MM.1S (cell line): ENCODE measurements at regions not wholly inside any gene's neighbourhood (a gene's known extent, or its start where the extent isn't known, plus 50 kb on each side); places are given as distances from the start of the nearest gene placed in this dataset.
"Not testable (repeated sequence)": the region's sequence is repeated elsewhere in the genome, so short reads cannot be mapped to it uniquely, and the experiment has no call there.

Source experiments
- DNase-seq: peaks from one replicate; pipeline ENCODE4 v3.0.0-alpha.2; 2015
- H2AFZ ChIP-seq: fragments of 300-600 bp; sonication (generic); 2 replicates; pipeline ENCODE4 v1.6.0; 2016; ENCODE audit warnings: antibody characterized with exemption, low read length
- H3F3A ChIP-seq: fragments of 300-600 bp; sonication (generic); 2 replicates; pipeline ENCODE4 v1.6.1; 2016; ENCODE audit warnings: mild to moderate bottlenecking, antibody characterized with exemption, low read length, moderate library complexity, mixed read lengths; ENCODE audit not compliant: insufficient read depth
- H3K27ac ChIP-seq: fragments of 300-600 bp; sonication (generic); 2 replicates; pipeline ENCODE4 v1.5.1; 2016; ENCODE audit warnings: mild to moderate bottlenecking, low read length
- H3K27me3 ChIP-seq: fragments of 300-600 bp; sonication (generic); replicated peaks from 2 replicates; pipeline ENCODE4 v1.6.0; 2016; ENCODE audit warnings: low read length; ENCODE audit not compliant: insufficient read depth
- H3K36me3 ChIP-seq: fragments of 300-600 bp; sonication (generic); replicated peaks from 2 replicates; pipeline ENCODE4 v1.6.1; 2016; ENCODE audit warnings: mild to moderate bottlenecking, low read length, mixed read lengths; ENCODE audit not compliant: insufficient read depth
- H3K4me1 ChIP-seq: fragments of 300-600 bp; sonication (generic); 2 replicates; pipeline ENCODE4 v1.6.1; 2016; ENCODE audit warnings: low read length, mixed read lengths
- H3K4me2 ChIP-seq: fragments of 300-600 bp; sonication (generic); 2 replicates; pipeline ENCODE4 v1.6.0; 2016; ENCODE audit warnings: low read depth, low read length
- H3K4me3 ChIP-seq: fragments of 300-600 bp; sonication (generic); 2 replicates; pipeline ENCODE4 v1.5.1; 2016; ENCODE audit warnings: low read length, mixed read lengths
- H3K79me2 ChIP-seq: fragments of 300-600 bp; sonication (generic); 2 replicates; pipeline ENCODE4 v1.6.1; 2016; ENCODE audit warnings: mixed run types, low read length, mixed read lengths
- H3K9ac ChIP-seq: fragments of 300-600 bp; sonication (generic); 2 replicates; pipeline ENCODE4 v1.6.1; 2016; ENCODE audit warnings: low read length, mixed read lengths
- H3K9me2 ChIP-seq: fragments of 300-600 bp; sonication (generic); replicated peaks from 2 replicates; pipeline ENCODE4 v1.6.1; 2016; ENCODE audit warnings: mild to moderate bottlenecking, low read length, mixed read lengths; ENCODE audit not compliant: insufficient read depth
- H3K9me3 ChIP-seq: fragments of 300-600 bp; sonication (generic); replicated peaks from 2 replicates; pipeline ENCODE4 v1.6.1; 2016; ENCODE audit warnings: mild to moderate bottlenecking, low read length, mixed read lengths; ENCODE audit not compliant: insufficient read depth
- H4K20me1 ChIP-seq: fragments of 300-600 bp; sonication (generic); 2 replicates; pipeline ENCODE4 v1.6.1; 2016; ENCODE audit warnings: mild to moderate bottlenecking, low read length, moderate library complexity, mixed read lengths; ENCODE audit not compliant: insufficient read depth
- CTCF ChIP-seq: fragments of 300-600 bp; sonication (generic); IDR thresholded peaks from 2 replicates; pipeline ENCODE4 v1.5.1; 2016; ENCODE audit warnings: antibody characterized with exemption, low read length, mixed read lengths
- EZH2 ChIP-seq: fragments of 300-600 bp; sonication (generic); optimal IDR thresholded peaks from 2 replicates; pipeline ENCODE3; 2017; ENCODE audit warnings: low read depth, mild to moderate bottlenecking, antibody characterized with exemption, low read length, mixed read lengths
- EZH2phosphoT487 ChIP-seq: fragments of 300-600 bp; sonication (generic); IDR thresholded peaks from 2 replicates; pipeline ENCODE4 v1.6.1; 2018; ENCODE audit warnings: antibody characterized with exemption, low read length

GRCh38 chr15:29988701-29989100 lies 94.1 kb upstream of the GOLGA8J start:
- H3K9me3 ChIP-seq, result no peaks in the 10 kb centered on the region
- H3K4me3 ChIP-seq, result no peak overlapping the region
- no peaks in the 10 kb centered on the region for H3K79me2 ChIP-seq
- no peak overlapping the region for H3K9ac ChIP-seq
- no peaks in the 10 kb centered on the region for H3F3A ChIP-seq
- no peak for DNase-seq
- no peaks in the 10 kb centered on the region for H3K4me1 ChIP-seq
- no peak overlapping the region for H2AFZ ChIP-seq
- no peaks in the 10 kb centered on the region for H3K36me3 ChIP-seq
- TF ChIP-seq EZH2 (no peak), EZH2phosphoT487 (no peak), CTCF (no peak)
- H3K9me2 ChIP-seq, result no peaks in the 10 kb centered on the region
- H3K27me3 ChIP-seq, result no peaks in the 10 kb centered on the region
- no peaks in the 10 kb centered on the region for H4K20me1 ChIP-seq
- no peak overlapping the region for H3K4me2 ChIP-seq
- H3K27ac ChIP-seq, result no peak overlapping the region

DNA sequence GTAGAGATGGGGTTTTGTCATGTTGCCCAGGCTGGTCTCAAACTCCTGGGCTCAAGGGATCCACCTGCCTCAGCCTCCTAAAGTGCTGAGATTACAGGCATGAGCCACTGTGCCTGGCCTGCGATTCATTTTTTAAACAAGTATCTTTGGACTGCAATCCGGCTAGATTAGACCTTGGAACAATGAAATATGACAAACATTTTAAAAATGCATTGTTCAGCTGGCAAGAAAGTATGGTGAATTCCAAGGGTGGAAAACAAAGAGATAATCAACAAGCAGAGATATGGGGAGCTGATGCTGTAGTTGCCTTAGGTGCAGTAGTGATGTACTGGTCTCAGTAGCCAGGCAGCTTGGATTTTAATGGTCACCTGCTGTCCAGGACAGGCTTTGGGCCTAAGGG lies 95.8 kb upstream of the GOLGA8J start:
- no peaks in the 10 kb centered on the region for H3K27me3 ChIP-seq
- H3K9me3 ChIP-seq, result no peaks in the 10 kb centered on the region
- no peaks in the 10 kb centered on the region for H3K4me1 ChIP-seq
- no peak for TF ChIP-seq EZH2phosphoT487
- TF ChIP-seq CTCF, result no peak
- no peak for TF ChIP-seq EZH2
- H2AFZ ChIP-seq, result no peak overlapping the region
- no peaks in the 10 kb centered on the region for H3K9me2 ChIP-seq
- no peaks in the 10 kb centered on the region for H4K20me1 ChIP-seq
- DNase-seq, result no peak
- no peaks in the 10 kb centered on the region for H3K36me3 ChIP-seq
- H3K9ac ChIP-seq, result no peak overlapping the region
- no peak overlapping the region for H3K4me3 ChIP-seq
- H3K4me2 ChIP-seq, result no peak overlapping the region
- H3K79me2 ChIP-seq, result no peaks in the 10 kb centered on the region
- H3F3A ChIP-seq, result no peaks in the 10 kb centered on the region
- H3K27ac ChIP-seq, result no peak overlapping the region

DNA sequence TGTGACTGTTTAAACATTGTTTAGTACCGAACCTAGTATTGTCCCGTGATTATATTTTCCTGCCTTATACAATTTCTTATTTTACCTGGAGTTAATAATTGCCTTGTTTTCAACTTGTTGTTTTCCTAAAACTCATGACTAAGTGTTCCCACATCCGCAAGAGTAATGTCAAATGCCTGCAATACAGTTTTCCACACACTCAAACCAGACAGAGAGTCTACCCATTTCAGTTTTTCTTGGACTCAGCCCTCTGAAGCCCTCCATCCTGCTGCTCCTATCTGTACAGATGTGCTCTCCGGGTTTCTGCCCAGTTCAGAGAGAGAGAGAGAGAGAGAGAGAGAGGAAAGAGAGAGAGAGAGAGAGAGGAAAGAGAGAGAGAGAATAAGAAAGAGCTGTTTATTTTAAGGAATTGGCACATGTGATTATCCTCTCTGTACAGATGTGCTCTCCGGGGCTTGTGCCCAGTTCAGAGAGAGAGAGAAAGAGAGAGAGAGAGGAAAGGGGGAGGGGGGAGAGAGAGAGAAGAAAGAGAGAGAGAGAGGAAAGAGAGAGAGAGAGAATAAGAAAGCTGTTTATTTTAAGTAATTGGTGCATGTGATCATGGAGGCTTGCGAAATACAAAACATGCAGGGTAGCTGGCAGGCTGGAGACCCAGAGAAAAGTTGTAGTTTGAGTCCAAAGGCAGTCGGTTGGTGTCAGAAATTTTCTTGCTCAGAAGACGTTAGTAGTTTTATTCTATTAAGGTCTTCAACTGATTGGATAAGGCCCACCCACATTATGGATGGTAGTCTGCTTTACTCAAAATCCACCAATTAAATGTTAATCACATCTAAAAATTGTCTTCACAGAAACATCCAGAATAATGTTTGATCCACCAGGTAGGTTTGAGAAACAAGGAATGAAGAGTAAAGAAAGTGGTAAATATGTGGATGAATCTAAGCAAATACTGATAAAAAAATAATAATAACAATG lies 104.1 kb upstream of the GOLGA8J start:
- Histone ChIP-seq H3K79me2 (no peaks in the 10 kb centered on the region), H3K4me3 (no peak overlapping the region), H3K9ac (no peak overlapping the region), H3F3A (no peaks in the 10 kb centered on the region), H3K27ac (no peak overlapping the region), H4K20me1 (no peaks in the 10 kb centered on the region), H3K36me3 (no peaks in the 10 kb centered on the region), H3K9me3 (no peaks in the 10 kb centered on the region), H3K27me3 (no peaks in the 10 kb centered on the region), H3K4me2 (no peak overlapping the region), H3K9me2 (no peaks in the 10 kb centered on the region), H3K4me1 (no peaks in the 10 kb centered on the region), H2AFZ (no peak overlapping the region)
- TF ChIP-seq EZH2, result no peak
- no peak for DNase-seq

DNA sequence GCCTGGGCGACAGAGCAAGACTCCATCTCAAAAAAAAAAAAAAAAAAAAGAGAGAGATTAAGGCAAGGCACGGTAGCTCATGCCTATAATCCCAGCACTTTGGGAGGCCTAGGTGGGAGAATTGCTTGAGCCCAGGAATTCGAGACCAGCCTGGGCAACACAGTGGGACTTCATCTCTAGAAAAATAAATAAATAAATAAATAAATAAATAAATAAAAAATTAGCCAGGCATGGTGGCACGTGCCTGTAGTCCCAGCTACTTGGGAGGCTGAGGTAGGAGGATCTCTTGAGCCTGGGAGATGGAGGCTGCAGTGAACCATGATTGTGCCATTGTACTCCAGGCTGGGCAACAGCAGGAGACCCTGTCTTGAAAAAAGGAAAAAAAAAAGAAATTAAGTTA lies 108.7 kb upstream of the GOLGA8J start:
- not testable (repeated sequence) for H3F3A ChIP-seq, H3K27me3 ChIP-seq, H3K9me3 ChIP-seq, H3K4me3 ChIP-seq, H3K9me2 ChIP-seq, H3K4me1 ChIP-seq, H3K79me2 ChIP-seq, H3K9ac ChIP-seq, H4K20me1 ChIP-seq, H3K4me2 ChIP-seq, H3K36me3 ChIP-seq, H3K27ac ChIP-seq, H2AFZ ChIP-seq, DNase-seq
